NCI-H345 treated with DMSO at 0.1 percent for 48 hours (cell line): ENCODE measurements at regions not wholly inside any gene's neighbourhood (a gene's known extent, or its start where the extent isn't known, plus 50 kb on each side); places are given as distances from the start of the nearest gene placed in this dataset.

Experiments
- DNase-seq: peaks from one replicate; lab custom pipeline; 2025; ENCODE audit not compliant: unreplicated experiment; lab: John Stamatoyannopoulos, UW

GRCh38 chr9:89790542-89791109 lies 185.8 kb downstream of the GADD45G start:
- DNase-seq, result no peak

- DNase-seq, result no peak
These were observed 186.9 kb downstream of the GADD45G start for GRCh38 chr9:89791754-89792153.

GRCh38 chr9:89792189-89793123 lies 187.6 kb downstream of the GADD45G start:
- no peak for DNase-seq

GRCh38 chr9:89793124-89793495 lies 188.3 kb downstream of the GADD45G start:
- no peak for DNase-seq

GRCh38 chr9:89793551-89793950 lies 188.7 kb downstream of the GADD45G start:
- no peak for DNase-seq

- DNase-seq, result no peak
These were observed 190.1 kb downstream of the GADD45G start for GRCh38 chr9:89794918-89795317.

- no peak for DNase-seq
These were observed 190.9 kb downstream of the GADD45G start for GRCh38 chr9:89795538-89796195.

- DNase-seq, result no peak
These were observed 191.8 kb downstream of the GADD45G start for GRCh38 chr9:89796606-89797005.

GRCh38 chr9:89797255-89797654 lies 192.4 kb downstream of the GADD45G start:
- no peak for DNase-seq

GRCh38 chr9:89797937-89798455 lies 193.2 kb downstream of the GADD45G start:
- no peak for DNase-seq

- DNase-seq, result no peak
These were observed 193.8 kb downstream of the GADD45G start for GRCh38 chr9:89798547-89799120.

- no peak for DNase-seq
These were observed 194.4 kb downstream of the GADD45G start for GRCh38 chr9:89799221-89799620.

GRCh38 chr9:89799766-89800165 lies 195.0 kb downstream of the GADD45G start:
- DNase-seq, result no peak

- DNase-seq, result no peak
These were observed 196.5 kb downstream of the GADD45G start for GRCh38 chr9:89801341-89801740.

GRCh38 chr9:89801742-89802670 lies 197.2 kb downstream of the GADD45G start:
- no peak for DNase-seq

GRCh38 chr9:89802781-89803355 lies 198.1 kb downstream of the GADD45G start:
- peak; percentile 16 for DNase-seq

GRCh38 chr9:89803403-89803802 lies 198.6 kb downstream of the GADD45G start:
- no peak for DNase-seq

- no peak for DNase-seq
These were observed 200.1 kb downstream of the GADD45G start for GRCh38 chr9:89804766-89805531.

- no peak for DNase-seq
These were observed 200.9 kb downstream of the GADD45G start for GRCh38 chr9:89805571-89806292.
